Stimulated activated naive CD8-positive, alpha-beta T cell treated with anti-CD3 and anti-CD28 coated beads, Interleukin-15, Interleukin-2, amounts not matched to agents 100 U/mL and 50 U/mL, for 24 hours (primary cell): ENCODE measurements at regions not wholly inside any gene's neighbourhood (a gene's known extent, or its start where the extent isn't known, plus 50 kb on each side); places are given as distances from the start of the nearest gene placed in this dataset.
A peak's percentile ranks its signal among the peaks of the same experiment; 100 is the strongest.
"Not testable (repeated sequence)": the region's sequence is repeated elsewhere in the genome, so short reads cannot be mapped to it uniquely, and the experiment has no call there.

Experiments
- ATAC-seq: fragments of 150-1000 bp; cut with Tn5 transposase; one replicate; pipeline ENCODE4 v1.10.0; 2021
- DNase-seq: peaks from one replicate; pipeline ENCODE4 v3.0.0; 2021

- ATAC-seq (no peak), DNase-seq (no peak)
These were observed 878.8 kb upstream of the KLHL1 start for GRCh38 chr13:70987043-70987442.

- ATAC-seq (no peak), DNase-seq (no peak)
These were observed 877.1 kb upstream of the KLHL1 start for GRCh38 chr13:70985371-70985770.

GRCh38 chr13:70981219-70981618 is 873.0 kb upstream of the KLHL1 start:
- not testable (repeated sequence) for ATAC-seq, DNase-seq

- DNase-seq (no peak), ATAC-seq (no peak)
These were observed 861.1 kb upstream of the KLHL1 start for GRCh38 chr13:70969321-70969720.

GRCh38 chr13:70967564-70967963 is 859.3 kb upstream of the KLHL1 start:
- DNase-seq = no peak
- ATAC-seq = peak; percentile 28

- DNase-seq = no peak
- no peak for ATAC-seq
These were observed 856.6 kb upstream of the KLHL1 start for GRCh38 chr13:70964874-70965273.

- DNase-seq (no peak), ATAC-seq (no peak)
These were observed 855.9 kb upstream of the KLHL1 start for GRCh38 chr13:70964124-70964523.

GRCh38 chr13:70960841-70961443 is 852.7 kb upstream of the KLHL1 start:
- no peak for DNase-seq
- no peak for ATAC-seq

- no peak for ATAC-seq
- DNase-seq = no peak
These were observed 851.0 kb upstream of the KLHL1 start for GRCh38 chr13:70959035-70959775.

- ATAC-seq (no peak), DNase-seq (no peak)
These were observed 847.6 kb upstream of the KLHL1 start for GRCh38 chr13:70955887-70956286.

- ATAC-seq = no peak
- no peak for DNase-seq
These were observed 842.4 kb upstream of the KLHL1 start for GRCh38 chr13:70950664-70951063.

- DNase-seq (no peak), ATAC-seq (no peak)
These were observed 837.3 kb upstream of the KLHL1 start for GRCh38 chr13:70945506-70945905.

- ATAC-seq = no peak
- DNase-seq = no peak
These were observed 833.2 kb upstream of the KLHL1 start for GRCh38 chr13:70941454-70941853.

- ATAC-seq (no peak), DNase-seq (no peak)
These were observed 830.2 kb upstream of the KLHL1 start for GRCh38 chr13:70938462-70938861.

GRCh38 chr13:70932511-70932910 is 824.3 kb upstream of the KLHL1 start:
- ATAC-seq = no peak
- DNase-seq = no peak

GRCh38 chr13:70923863-70924752 is 815.9 kb upstream of the KLHL1 start:
- DNase-seq (no peak), ATAC-seq (no peak)

- DNase-seq = no peak
- no peak for ATAC-seq
These were observed 803.0 kb upstream of the KLHL1 start for GRCh38 chr13:70911286-70911685.

- ATAC-seq (no peak), DNase-seq (no peak)
These were observed 800.5 kb upstream of the KLHL1 start for GRCh38 chr13:70908795-70909194.

GRCh38 chr13:70905035-70905434 is 796.8 kb upstream of the KLHL1 start:
- DNase-seq (no peak), ATAC-seq (no peak)

- ATAC-seq = no peak
- DNase-seq = no peak
These were observed 787.9 kb upstream of the KLHL1 start for GRCh38 chr13:70896136-70896535.

- DNase-seq (no peak), ATAC-seq (no peak)
These were observed 787.3 kb upstream of the KLHL1 start for GRCh38 chr13:70895599-70895998.

- no peak for ATAC-seq
- no peak for DNase-seq
These were observed 786.0 kb upstream of the KLHL1 start for GRCh38 chr13:70894258-70894657.

GRCh38 chr13:70893832-70894231 is 785.6 kb upstream of the KLHL1 start:
- ATAC-seq (no peak), DNase-seq (no peak)
